HG03457 (cell line): ENCODE measurements at regions not wholly inside any gene's neighbourhood (a gene's known extent, or its start where the extent isn't known, plus 50 kb on each side); places are given as distances from the start of the nearest gene placed in this dataset.

Experiments used
- ATAC-seq: cut with Tn5 transposase; IDR thresholded peaks from one replicate; pipeline ENCODE4 v1.9.1; 2021; ENCODE audit warnings: moderate number of reproducible peaks; ENCODE audit not compliant: unreplicated experiment

- ATAC-seq: peak; percentile 99
These were observed 229.7 kb upstream of the TBL1XR1 start for GRCh38 chr3:177426878-177427495.

- peak; percentile 10 for ATAC-seq
These were observed 230.3 kb upstream of the TBL1XR1 start for GRCh38 chr3:177427540-177427939.

- ATAC-seq: no peak
These were observed 231.8 kb upstream of the TBL1XR1 start for GRCh38 chr3:177429079-177429478.

GRCh38 chr3:177429771-177430170 is 232.5 kb upstream of the TBL1XR1 start:
- no peak for ATAC-seq

GRCh38 chr3:177430653-177431052 is 233.4 kb upstream of the TBL1XR1 start:
- no peak for ATAC-seq

GRCh38 chr3:177431525-177432176 is 234.4 kb upstream of the TBL1XR1 start:
- ATAC-seq: no peak

GRCh38 chr3:177435301-177435700 is 238.0 kb upstream of the TBL1XR1 start:
- no peak for ATAC-seq

GRCh38 chr3:177437513-177438337 is 240.4 kb upstream of the TBL1XR1 start:
- no peak for ATAC-seq

- ATAC-seq: no peak
These were observed 241.4 kb upstream of the TBL1XR1 start for GRCh38 chr3:177438596-177439220.

GRCh38 chr3:177439694-177440269 is 242.5 kb upstream of the TBL1XR1 start:
- no peak for ATAC-seq

- no peak for ATAC-seq
These were observed 243.3 kb upstream of the TBL1XR1 start for GRCh38 chr3:177440456-177441104.

- ATAC-seq: no peak
These were observed 244.1 kb upstream of the TBL1XR1 start for GRCh38 chr3:177441276-177441812.

- peak; percentile 97 for ATAC-seq
These were observed 244.7 kb upstream of the TBL1XR1 start for GRCh38 chr3:177441813-177442646.

- no peak for ATAC-seq
These were observed 246.2 kb upstream of the TBL1XR1 start for GRCh38 chr3:177443469-177443868.

GRCh38 chr3:177444696-177445095 is 247.4 kb upstream of the TBL1XR1 start:
- no peak for ATAC-seq

GRCh38 chr3:177445549-177445948 is 248.3 kb upstream of the TBL1XR1 start:
- no peak for ATAC-seq

GRCh38 chr3:177446165-177446601 is 248.9 kb upstream of the TBL1XR1 start:
- ATAC-seq: no peak

- no peak for ATAC-seq
These were observed 250.7 kb upstream of the TBL1XR1 start for GRCh38 chr3:177447938-177448337.

- ATAC-seq: peak; percentile 25
These were observed 251.7 kb upstream of the TBL1XR1 start for GRCh38 chr3:177448987-177449359.
